PC-9 (cell line): ENCODE measurements at regions not wholly inside any gene's neighbourhood (a gene's known extent, or its start where the extent isn't known, plus 50 kb on each side); places are given as distances from the start of the nearest gene placed in this dataset.

Experiments used
- BruUV-seq: library from RNA; stranded (reverse); fragments of 400-500 nt; replicated peaks from 2 replicates; lab custom pipeline; 2021; lab: Mats Ljungman, UMichigan
- CTCF ChIA-PET: fragments of 300-600 bp; sonication (Branson Sonifier 250); formaldehyde crosslinking; loops from one replicate; lab custom pipeline; 2022; ENCODE audit warnings: antibody characterized with exemption; lab: Charles Lee
- POLR2A ChIA-PET: fragments of 300-600 bp; sonication (Branson Sonifier 250); formaldehyde crosslinking; loops from one replicate; lab custom pipeline; 2022; ENCODE audit warnings: antibody characterized with exemption; ENCODE audit not compliant: unreplicated experiment; lab: Charles Lee
- DNase-seq, 2 experiments: peaks; one replicate each; pipeline versions ENCODE4 v3.0.0 to v3.0.0-alpha.2; 2015 to 2022; ENCODE audit warnings: mixed read lengths in 1 of 2
- H2AFZ ChIP-seq: fragments of 200-600 bp; sonication (generic); 2 replicates; pipeline ENCODE4 v1.8.1; 2017; ENCODE audit warnings: antibody characterized with exemption
- H3F3A ChIP-seq: fragments of 200-600 bp; sonication (generic); 2 replicates; pipeline ENCODE4 v1.8.1; 2017; ENCODE audit warnings: antibody characterized with exemption, mild to moderate bottlenecking, low read depth; ENCODE audit not compliant: insufficient read depth
- H3K27ac ChIP-seq: fragments of 200-600 bp; sonication (generic); 2 replicates; pipeline ENCODE4 v1.6.1; 2016; ENCODE audit warnings: mixed run types
- H3K27me3 ChIP-seq: fragments of 200-600 bp; sonication (generic); 2 replicates; pipeline ENCODE4 v1.6.1; 2016; ENCODE audit warnings: low read depth, mixed run types; ENCODE audit not compliant: insufficient read depth
- H3K36me3 ChIP-seq: fragments of 200-600 bp; sonication (generic); 2 replicates; pipeline ENCODE4 v1.6.1; 2016; ENCODE audit warnings: low read depth, mixed run types
- H3K4me1 ChIP-seq: fragments of 200-600 bp; sonication (generic); replicated peaks from 2 replicates; pipeline ENCODE4 v1.6.1; 2016; ENCODE audit warnings: mixed run types; ENCODE audit not compliant: insufficient read depth
- H3K4me2 ChIP-seq: fragments of 200-600 bp; sonication (generic); 2 replicates; pipeline ENCODE4 v1.6.1; 2017; ENCODE audit warnings: mixed run types
- H3K4me3 ChIP-seq: fragments of 200-600 bp; sonication (generic); 2 replicates; pipeline ENCODE4 v1.6.1; 2016; ENCODE audit warnings: mixed run types
- H3K79me2 ChIP-seq: fragments of 200-600 bp; sonication (generic); 2 replicates; pipeline ENCODE4 v1.6.1; 2017; ENCODE audit warnings: low read depth, mixed run types
- H3K9me2 ChIP-seq: fragments of 200-600 bp; sonication (generic); 2 replicates; pipeline ENCODE4 v1.8.1; 2017; ENCODE audit warnings: mild to moderate bottlenecking; ENCODE audit not compliant: insufficient read depth
- H3K9me3 ChIP-seq: fragments of 200-600 bp; sonication (generic); 2 replicates; pipeline ENCODE4 v1.8.1; 2016; ENCODE audit warnings: low read depth; ENCODE audit not compliant: insufficient read depth
- H4K20me1 ChIP-seq: fragments of 200-600 bp; sonication (generic); 2 replicates; pipeline ENCODE4 v1.8.1; 2017; ENCODE audit not compliant: insufficient read depth
- EZH2 ChIP-seq: fragments of 200-600 bp; sonication (generic); IDR thresholded peaks from 2 replicates; pipeline ENCODE4 v1.8.0; 2017; ENCODE audit warnings: antibody characterized with exemption, low read depth
- intact Hi-C: fragments of 100-400 bp; cut with micrococcal nuclease; formaldehyde crosslinking; loops from one replicate; pipeline ENCODE4 v1.10.0; 2022; ENCODE audit not compliant: unreplicated experiment
- TF ChIP-seq, protein P1 (sequence below): fragments of 200-600 bp; sonication (generic); conservative IDR thresholded peaks from 2 replicates; pipeline ENCODE4 v1.6.1; 2017; ENCODE audit warnings: mixed run types, antibody characterized with exemption, mild to moderate bottlenecking, moderate library complexity

DNA sequence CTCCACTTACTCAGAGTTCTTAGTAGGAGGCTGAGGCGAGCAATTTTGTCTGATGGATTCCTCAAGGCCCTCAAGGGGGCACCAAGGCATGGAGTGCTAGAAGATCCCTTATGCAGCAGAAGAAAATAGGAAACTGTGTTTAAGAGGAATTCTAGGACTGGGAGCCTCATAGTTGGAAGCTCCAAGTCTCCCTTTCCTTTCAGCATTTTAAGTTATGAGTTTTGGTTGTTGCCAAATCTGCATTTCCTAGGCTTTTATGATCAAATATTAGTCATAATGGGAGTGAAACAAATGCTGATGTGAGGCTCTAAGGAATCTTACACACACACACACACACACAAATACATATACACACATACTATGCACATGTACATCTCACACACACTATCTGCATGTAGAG lies 714.0 kb downstream of the UTRN start:
- H3K9me3 ChIP-seq, result no peaks in the 10 kb centered on the region
- CTCF ChIA-PET, result no interaction called here
- no peak for TF ChIP-seq EZH2
- TF ChIP-seq, protein P1, sequence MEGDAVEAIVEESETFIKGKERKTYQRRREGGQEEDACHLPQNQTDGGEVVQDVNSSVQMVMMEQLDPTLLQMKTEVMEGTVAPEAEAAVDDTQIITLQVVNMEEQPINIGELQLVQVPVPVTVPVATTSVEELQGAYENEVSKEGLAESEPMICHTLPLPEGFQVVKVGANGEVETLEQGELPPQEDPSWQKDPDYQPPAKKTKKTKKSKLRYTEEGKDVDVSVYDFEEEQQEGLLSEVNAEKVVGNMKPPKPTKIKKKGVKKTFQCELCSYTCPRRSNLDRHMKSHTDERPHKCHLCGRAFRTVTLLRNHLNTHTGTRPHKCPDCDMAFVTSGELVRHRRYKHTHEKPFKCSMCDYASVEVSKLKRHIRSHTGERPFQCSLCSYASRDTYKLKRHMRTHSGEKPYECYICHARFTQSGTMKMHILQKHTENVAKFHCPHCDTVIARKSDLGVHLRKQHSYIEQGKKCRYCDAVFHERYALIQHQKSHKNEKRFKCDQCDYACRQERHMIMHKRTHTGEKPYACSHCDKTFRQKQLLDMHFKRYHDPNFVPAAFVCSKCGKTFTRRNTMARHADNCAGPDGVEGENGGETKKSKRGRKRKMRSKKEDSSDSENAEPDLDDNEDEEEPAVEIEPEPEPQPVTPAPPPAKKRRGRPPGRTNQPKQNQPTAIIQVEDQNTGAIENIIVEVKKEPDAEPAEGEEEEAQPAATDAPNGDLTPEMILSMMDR, result no peak
- no peaks in the 10 kb centered on the region for H3K79me2 ChIP-seq
- no peaks in the 10 kb centered on the region for H3K36me3 ChIP-seq
- no peak overlapping the region for H3K4me2 ChIP-seq
- no peak for DNase-seq
- H3K27me3 ChIP-seq, result no peaks in the 10 kb centered on the region
- H3F3A ChIP-seq, result no peaks in the 10 kb centered on the region
- no peak overlapping the region for H3K27ac ChIP-seq
- no peak overlapping the region for H2AFZ ChIP-seq
- no peaks in the 10 kb centered on the region for H3K9me2 ChIP-seq
- intact Hi-C loops, result no loop called here
- POLR2A ChIA-PET, result no interaction called here
- BruUV-seq, result no TSS peak
- no peaks in the 10 kb centered on the region for H4K20me1 ChIP-seq
- H3K4me1 ChIP-seq, result 0 out of 2 replicates have a peak, but pooled peaks cover 1% of the 10 kb centered on the region
- H3K4me3 ChIP-seq, result no peak overlapping the region

DNA sequence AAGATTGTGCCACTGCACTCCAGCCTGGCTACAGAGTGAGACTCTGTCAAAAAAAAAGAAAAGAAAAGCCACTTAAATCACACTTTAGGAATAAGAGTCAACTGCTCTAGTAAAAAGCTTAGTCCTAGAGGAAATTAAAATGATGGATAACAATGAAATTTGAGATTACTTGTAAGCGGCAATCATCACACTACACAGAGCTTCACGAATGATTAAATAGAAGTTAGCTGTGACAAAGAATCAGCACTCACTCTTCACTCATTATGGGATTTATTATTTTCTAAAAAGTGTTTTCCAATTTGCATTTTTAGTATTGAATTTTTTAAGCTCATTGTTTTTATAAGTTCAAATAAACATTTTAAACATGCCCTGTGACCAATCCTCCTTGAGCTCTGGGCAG lies 718.0 kb downstream of the UTRN start:
- Histone ChIP-seq H3K4me1 (no peaks in the 10 kb centered on the region), H3K36me3 (no peaks in the 10 kb centered on the region), H3K9me2 (no peaks in the 10 kb centered on the region), H2AFZ (no peak overlapping the region), H3K9me3 (no peaks in the 10 kb centered on the region), H3K4me3 (no peak overlapping the region), H3K27me3 (no peaks in the 10 kb centered on the region), H3K79me2 (no peaks in the 10 kb centered on the region), H3K27ac (no peak overlapping the region), H4K20me1 (no peaks in the 10 kb centered on the region), H3K4me2 (no peak overlapping the region), H3F3A (no peaks in the 10 kb centered on the region)
- no TSS peak for BruUV-seq
- no peak for DNase-seq
- ChIA-PET POLR2A (no interaction called here), CTCF (no interaction called here)
- intact Hi-C loops, result no loop called here
- TF ChIP-seq, protein P1, result no peak
- no peak for TF ChIP-seq EZH2

DNA sequence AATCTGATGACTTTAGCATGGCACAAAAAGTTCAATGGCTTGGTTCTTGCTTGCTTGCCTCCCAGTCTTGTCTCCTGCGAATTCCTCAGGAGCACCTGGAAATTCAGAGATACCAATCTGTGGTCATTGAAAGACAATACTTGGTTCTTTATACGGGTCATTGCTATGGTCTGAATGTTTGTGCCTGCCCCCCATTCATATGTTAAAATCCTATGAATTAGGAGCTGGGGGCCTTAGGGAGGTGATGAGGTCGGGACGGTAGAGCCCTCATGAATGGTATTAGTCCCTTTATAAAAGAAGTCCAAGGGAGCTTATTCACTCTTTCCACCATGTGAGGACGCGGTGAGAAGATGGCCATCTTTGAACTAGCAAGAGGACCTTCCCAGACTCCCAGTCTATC lies 721.8 kb downstream of the UTRN start:
- no peaks in the 10 kb centered on the region for H3F3A ChIP-seq
- no peak for TF ChIP-seq EZH2
- TF ChIP-seq, protein P1, result no peak
- POLR2A ChIA-PET, result no interaction called here
- BruUV-seq, result no TSS peak
- no peaks in the 10 kb centered on the region for H3K9me2 ChIP-seq
- H3K27ac ChIP-seq, result no peak overlapping the region
- H3K27me3 ChIP-seq, result no peaks in the 10 kb centered on the region
- no peaks in the 10 kb centered on the region for H3K4me1 ChIP-seq
- H4K20me1 ChIP-seq, result no peaks in the 10 kb centered on the region
- H3K4me3 ChIP-seq, result no peak overlapping the region
- no peaks in the 10 kb centered on the region for H3K36me3 ChIP-seq
- H3K79me2 ChIP-seq, result no peaks in the 10 kb centered on the region
- no peak for DNase-seq
- H2AFZ ChIP-seq, result no peak overlapping the region
- no peaks in the 10 kb centered on the region for H3K9me3 ChIP-seq
- intact Hi-C loops, result no loop called here
- CTCF ChIA-PET, result no interaction called here
- no peak overlapping the region for H3K4me2 ChIP-seq
